DMS 273 treated with DMSO at 0.1 percent for 48 hours (cell line): ENCODE measurements at regions not wholly inside any gene's neighbourhood (a gene's known extent, or its start where the extent isn't known, plus 50 kb on each side); places are given as distances from the start of the nearest gene placed in this dataset.
"Not testable (repeated sequence)": the region's sequence is repeated elsewhere in the genome, so short reads cannot be mapped to it uniquely, and the experiment has no call there.

Source experiments
- DNase-seq: peaks from one replicate; lab custom pipeline; 2025; lab: John Stamatoyannopoulos, UW

GRCh38 chr21:27771938-27772483 is 805.1 kb upstream of the ADAMTS5 start:
- no peak for DNase-seq

GRCh38 chr21:27769763-27770162 is 802.9 kb upstream of the ADAMTS5 start:
- no peak for DNase-seq

- DNase-seq = not testable (repeated sequence)
Observed at GRCh38 chr21:27768046-27768637, 801.3 kb upstream of the ADAMTS5 start.

GRCh38 chr21:27764056-27764455 is 797.2 kb upstream of the ADAMTS5 start:
- DNase-seq = no peak

GRCh38 chr21:27761623-27762022 is 794.7 kb upstream of the ADAMTS5 start:
- DNase-seq = no peak

GRCh38 chr21:27759820-27760219 is 792.9 kb upstream of the ADAMTS5 start:
- no peak for DNase-seq

- DNase-seq = no peak
Observed at GRCh38 chr21:27759091-27759659, 792.3 kb upstream of the ADAMTS5 start.

GRCh38 chr21:27756191-27756590 is 789.3 kb upstream of the ADAMTS5 start:
- no peak for DNase-seq

GRCh38 chr21:27743971-27744564 is 777.2 kb upstream of the ADAMTS5 start:
- DNase-seq = no peak

GRCh38 chr21:27741736-27742135 is 774.8 kb upstream of the ADAMTS5 start:
- no peak for DNase-seq

GRCh38 chr21:27740084-27740483 is 773.2 kb upstream of the ADAMTS5 start:
- no peak for DNase-seq

- no peak for DNase-seq
Observed at GRCh38 chr21:27739187-27739586, 772.3 kb upstream of the ADAMTS5 start.

- DNase-seq = no peak
Observed at GRCh38 chr21:27735699-27736098, 768.8 kb upstream of the ADAMTS5 start.

GRCh38 chr21:27734146-27734545 is 767.3 kb upstream of the ADAMTS5 start:
- no peak for DNase-seq

- no peak for DNase-seq
Observed at GRCh38 chr21:27725916-27726315, 759.0 kb upstream of the ADAMTS5 start.

GRCh38 chr21:27722095-27722494 is 755.2 kb upstream of the ADAMTS5 start:
- DNase-seq = no peak

- no peak for DNase-seq
Observed at GRCh38 chr21:27721675-27722074, 754.8 kb upstream of the ADAMTS5 start.

- DNase-seq = no peak
Observed at GRCh38 chr21:27719226-27719625, 752.3 kb upstream of the ADAMTS5 start.

- no peak for DNase-seq
Observed at GRCh38 chr21:27715131-27715530, 748.2 kb upstream of the ADAMTS5 start.

GRCh38 chr21:27713154-27714109 is 746.5 kb upstream of the ADAMTS5 start:
- no peak for DNase-seq

GRCh38 chr21:27704567-27705166 is 737.8 kb upstream of the ADAMTS5 start:
- DNase-seq = no peak

- no peak for DNase-seq
Observed at GRCh38 chr21:27703791-27704190, 736.9 kb upstream of the ADAMTS5 start.
